COLO668 (cell line): ENCODE measurements at regions not wholly inside any gene's neighbourhood (a gene's known extent, or its start where the extent isn't known, plus 50 kb on each side); places are given as distances from the start of the nearest gene placed in this dataset.

Source experiments
- DNase-seq: peaks from one replicate; lab custom pipeline; 2025; ENCODE audit not compliant: unreplicated experiment; lab: John Stamatoyannopoulos, UW

- no peak for DNase-seq
Observed at GRCh38 chr22:44389926-44390612, 77.3 kb upstream of the SHISAL1 start.

GRCh38 chr22:44389181-44389580 is 76.4 kb upstream of the SHISAL1 start:
- DNase-seq, result no peak

- DNase-seq, result no peak
Observed at GRCh38 chr22:44387486-44387885, 74.7 kb upstream of the SHISAL1 start.

GRCh38 chr22:44386386-44387035 is 73.8 kb upstream of the SHISAL1 start:
- peak; percentile 15 for DNase-seq

- no peak for DNase-seq
Observed at GRCh38 chr22:44385781-44386180, 73.0 kb upstream of the SHISAL1 start.

- no peak for DNase-seq
Observed at GRCh38 chr22:44385296-44385610, 72.5 kb upstream of the SHISAL1 start.

GRCh38 chr22:44384563-44385295 is 72.0 kb upstream of the SHISAL1 start:
- no peak for DNase-seq

GRCh38 chr22:44383652-44384562 is 71.2 kb upstream of the SHISAL1 start:
- DNase-seq, result no peak

GRCh38 chr22:44383064-44383575 is 70.4 kb upstream of the SHISAL1 start:
- no peak for DNase-seq

GRCh38 chr22:44382116-44383038 is 69.6 kb upstream of the SHISAL1 start:
- DNase-seq, result no peak

GRCh38 chr22:44381761-44382115 is 69.0 kb upstream of the SHISAL1 start:
- no peak for DNase-seq

GRCh38 chr22:44380756-44381486 is 68.2 kb upstream of the SHISAL1 start:
- DNase-seq, result peak; percentile 26

- DNase-seq, result no peak
Observed at GRCh38 chr22:44379817-44380755, 67.3 kb upstream of the SHISAL1 start.

GRCh38 chr22:44378380-44378779 is 65.6 kb upstream of the SHISAL1 start:
- no peak for DNase-seq

GRCh38 chr22:44375451-44375850 is 62.7 kb upstream of the SHISAL1 start:
- no peak for DNase-seq

GRCh38 chr22:44373234-44373633 is 60.5 kb upstream of the SHISAL1 start:
- DNase-seq, result no peak

- DNase-seq, result no peak
Observed at GRCh38 chr22:44372611-44373010, 59.9 kb upstream of the SHISAL1 start.
